HL-60 (cell line): ENCODE measurements at regions not wholly inside any gene's neighbourhood (a gene's known extent, or its start where the extent isn't known, plus 50 kb on each side); places are given as distances from the start of the nearest gene placed in this dataset.

Experiments used
- DNase-seq, 2 experiments: peaks; one replicate each; pipeline ENCODE4 v3.0.0-alpha.2; 2010 to 2020; ENCODE audit warnings: low read depth in 1 of 2, low spot score in 1 of 2
- H3K27ac ChIP-seq: fragments of 250-450 bp; sonication (Bioruptor Pico); replicated peaks from 2 replicates; pipeline ENCODE4 v1.5.1; 2020; ENCODE audit warnings: mild to moderate bottlenecking, moderate library complexity
- H3K27me3 ChIP-seq: fragments of 250-450 bp; sonication (Bioruptor Pico); 2 replicates; pipeline ENCODE4 v1.5.1; 2021; ENCODE audit warnings: mild to moderate bottlenecking, moderate library complexity; ENCODE audit not compliant: insufficient read depth, poor library complexity, severe bottlenecking
- H3K4me3 ChIP-seq: replicated peaks from 2 replicates; pipeline ENCODE4 v1.5.1; 2011; ENCODE audit warnings: mild to moderate bottlenecking, control low read depth, low read length; ENCODE audit not compliant: insufficient read depth
- CTCF ChIP-seq: IDR thresholded peaks from one replicate; pipeline ENCODE4 v1.5.1; 2011; ENCODE audit warnings: low read length, control low read depth, inconsistent platforms; ENCODE audit not compliant: insufficient read depth
- GABPA ChIP-seq: IDR thresholded peaks from 2 replicates; pipeline ENCODE4 v1.6.1; 2012; ENCODE audit warnings: low read depth
- POLR2AphosphoS5 ChIP-seq: IDR thresholded peaks from 2 replicates; pipeline ENCODE4 v1.6.1; 2012; ENCODE audit warnings: low read depth
- REST ChIP-seq: IDR thresholded peaks from 2 replicates; pipeline ENCODE4 v1.6.1; 2012; ENCODE audit warnings: low read depth; ENCODE audit not compliant: insufficient replicate concordance
- SPI1 ChIP-seq: IDR thresholded peaks from 2 replicates; pipeline ENCODE4 v1.6.1; 2012; ENCODE audit warnings: low read depth, mild to moderate bottlenecking, borderline replicate concordance

DNA sequence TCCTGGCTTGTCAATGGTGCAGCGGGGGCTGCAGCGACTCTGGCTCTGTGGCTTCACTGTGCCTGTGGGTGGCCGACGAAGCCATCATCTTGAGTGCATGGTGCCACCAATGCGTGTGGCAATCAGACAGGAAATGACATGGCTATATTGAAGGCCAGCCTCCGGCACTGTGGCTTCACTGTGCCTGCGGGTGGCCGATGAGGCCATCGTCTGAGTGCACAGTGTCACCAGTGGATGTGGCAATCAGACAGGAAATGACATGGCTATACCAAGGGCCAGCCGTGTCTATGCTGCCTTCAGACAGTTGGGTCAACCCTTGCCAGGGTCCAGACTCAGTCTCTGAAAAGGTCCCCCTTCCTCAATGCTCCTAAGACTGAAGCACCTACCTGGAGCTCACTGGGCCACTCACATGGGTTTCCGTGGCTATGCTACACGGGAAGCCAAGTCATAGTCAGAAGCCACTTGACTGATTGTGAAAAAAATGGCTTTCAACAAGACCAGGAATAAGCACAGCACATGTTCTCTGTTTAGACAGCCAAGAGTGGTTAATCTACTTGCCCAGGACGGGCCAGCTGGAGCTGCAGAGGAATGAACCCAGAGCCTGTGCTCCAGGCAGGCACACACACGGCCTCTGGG, 67.5 kb upstream of the S1PR3 start:
- H3K4me3 ChIP-seq, result no peak overlapping the region
- H3K27ac ChIP-seq, result peak overlapping the region; percentile 92
- TF ChIP-seq GABPA, result peak; percentile 46
- no peak for TF ChIP-seq CTCF
- TF ChIP-seq REST, result peak; percentile 23
- peak; percentile 95 for TF ChIP-seq POLR2AphosphoS5
- TF ChIP-seq SPI1, result no peak

DNA sequence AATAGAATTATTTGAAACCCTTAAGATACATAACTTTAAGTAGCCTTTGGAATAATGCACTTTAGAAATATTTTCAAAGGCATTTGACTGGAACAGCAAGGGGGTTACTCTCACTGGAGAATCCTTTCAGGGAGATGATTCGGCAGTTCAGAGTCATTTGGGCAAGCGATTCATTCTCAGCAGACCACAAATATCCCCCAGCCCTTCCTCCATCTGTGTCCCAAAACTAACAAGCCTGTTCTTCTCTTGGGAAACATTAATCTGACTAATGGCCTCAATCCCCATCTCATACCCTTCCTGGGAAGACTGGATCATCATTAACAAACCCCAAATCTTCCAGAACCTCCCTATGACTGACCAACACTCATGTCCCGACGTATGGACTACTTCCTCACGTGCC, 65.8 kb upstream of the S1PR3 start:
- TF ChIP-seq GABPA (no peak), POLR2AphosphoS5 (no peak), REST (no peak), SPI1 (no peak), CTCF (no peak)

More for the DNA sequence above, 67.5 kb upstream of the S1PR3 start:
- DNase-seq, result peak; percentile 56 to 97
- no peaks in the 10 kb centered on the region for H3K27me3 ChIP-seq

DNA sequence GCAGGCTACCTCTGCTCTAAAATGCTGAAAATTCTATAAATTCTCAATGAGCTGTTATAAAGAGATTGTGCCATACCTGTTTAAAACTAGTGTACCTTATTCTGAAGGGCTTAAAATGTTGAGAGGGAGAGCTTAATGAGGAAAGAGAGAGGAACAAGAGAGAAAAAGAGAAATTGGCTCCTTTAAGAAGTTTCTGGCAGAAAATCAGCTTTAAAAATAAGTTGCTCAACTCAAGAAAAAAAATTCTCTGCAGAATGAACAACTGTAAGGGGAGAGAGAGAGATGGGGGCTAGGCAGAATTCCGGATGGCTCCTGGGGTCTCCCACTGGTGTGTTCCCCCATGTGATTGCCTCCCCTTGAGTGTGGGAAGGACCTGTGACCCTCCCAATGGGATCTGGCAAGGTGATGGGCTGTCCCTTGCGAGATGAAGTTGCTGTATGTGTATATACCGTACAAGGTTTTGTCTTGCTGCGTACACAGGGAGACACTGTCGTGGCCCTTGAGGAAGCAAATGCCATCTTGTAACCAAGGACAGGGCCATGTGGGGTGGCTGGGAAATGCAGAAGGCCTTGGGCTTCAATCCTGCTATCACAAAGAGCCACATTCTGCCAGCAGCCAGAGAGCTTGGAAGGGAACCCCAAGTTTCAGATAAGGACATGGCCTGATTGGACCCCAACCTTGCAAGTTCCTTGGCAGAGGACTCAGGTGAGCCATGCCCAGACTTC, 64.3 kb upstream of the S1PR3 start:
- TF ChIP-seq SPI1 (0 out of 2 replicates have a peak, but pooled peaks have one; percentile 7), CTCF (no peak)
- no peaks in the 10 kb centered on the region for H3K27me3 ChIP-seq
- H3K27ac ChIP-seq, result peak overlapping the region; percentile 68
- DNase-seq, result peak in 1 of 2 experiments; percentile 40
- no peak overlapping the region for H3K4me3 ChIP-seq

More for the DNA sequence above, 65.8 kb upstream of the S1PR3 start:
- H3K27ac ChIP-seq, result no peak overlapping the region
- no peak overlapping the region for H3K4me3 ChIP-seq
- no peak for DNase-seq
- H3K27me3 ChIP-seq, result no peaks in the 10 kb centered on the region
